OCI-LY7 (cell line): ENCODE measurements at regions not wholly inside any gene's neighbourhood (a gene's known extent, or its start where the extent isn't known, plus 50 kb on each side); places are given as distances from the start of the nearest gene placed in this dataset.

Experiments used
- BruUV-seq: library from RNA; stranded (reverse); fragments of 400-500 nt; replicated peaks from 2 replicates; lab custom pipeline; 2021; lab: Mats Ljungman, UMichigan
- CTCF ChIA-PET: fragments of 300-600 bp; sonication (Branson Sonifier 250); formaldehyde crosslinking; loops from one replicate; lab custom pipeline; 2022; ENCODE audit warnings: antibody characterized with exemption; ENCODE audit not compliant: unreplicated experiment; lab: Charles Lee
- POLR2A ChIA-PET: fragments of 300-600 bp; sonication (Branson Sonifier 250); formaldehyde crosslinking; loops from one replicate; lab custom pipeline; 2022; ENCODE audit warnings: antibody characterized with exemption; lab: Charles Lee
- DNase-seq: peaks from one replicate; pipeline ENCODE4 v3.0.0-alpha.2; 2015; ENCODE audit warnings: low spot score
- H2AFZ ChIP-seq: fragments of 200-600 bp; sonication (generic), shearing (Covaris generic); 2 replicates; pipeline ENCODE4 v1.6.1; 2014; ENCODE audit warnings: mild to moderate bottlenecking, antibody characterized with exemption, low read length, moderate library complexity
- H3K27ac ChIP-seq: fragments of 200-600 bp; sonication (generic); 2 replicates; pipeline ENCODE4 v1.5.1; 2014; ENCODE audit warnings: mixed run types, low read depth, mild to moderate bottlenecking, moderate library complexity, low read length, inconsistent platforms; ENCODE audit not compliant: poor library complexity, severe bottlenecking
- H3K36me3 ChIP-seq: fragments of 200-600 bp; sonication (generic); 2 replicates; pipeline ENCODE4 v1.6.1; 2014; ENCODE audit warnings: mild to moderate bottlenecking, antibody characterized with exemption, low read length, moderate library complexity, mixed read lengths; ENCODE audit not compliant: insufficient read depth
- H3K4me1 ChIP-seq: fragments of 200-600 bp; sonication (generic); 2 replicates; pipeline ENCODE4 v1.5.1; 2014; ENCODE audit warnings: mild to moderate bottlenecking, low read length; ENCODE audit not compliant: insufficient read depth, poor library complexity, severe bottlenecking
- H3K4me2 ChIP-seq: fragments of 200-600 bp; sonication (generic); 2 replicates; pipeline ENCODE4 v1.6.1; 2014; ENCODE audit warnings: mild to moderate bottlenecking, low read length
- H3K4me3 ChIP-seq: fragments of 200-600 bp; sonication (generic); 2 replicates; pipeline ENCODE4 v1.5.1; 2014; ENCODE audit warnings: mild to moderate bottlenecking, low read depth, low read length; ENCODE audit not compliant: poor library complexity, severe bottlenecking
- H3K79me2 ChIP-seq: fragments of 200-600 bp; sonication (generic); 2 replicates; pipeline ENCODE4 v1.6.1; 2016; ENCODE audit warnings: low read depth, mild to moderate bottlenecking, low read length, moderate library complexity, mixed read lengths; ENCODE audit not compliant: insufficient read depth
- H3K9me2 ChIP-seq: fragments of 200-600 bp; sonication (generic); 2 replicates; pipeline ENCODE4 v1.6.1; 2016; ENCODE audit warnings: mild to moderate bottlenecking, low read length, mixed read lengths; ENCODE audit not compliant: insufficient read depth
- H3K9me3 ChIP-seq: fragments of 200-600 bp; sonication (generic); 2 replicates; pipeline ENCODE4 v1.6.1; 2014; ENCODE audit warnings: mild to moderate bottlenecking, mixed run types, low read length, mixed read lengths
- H4K20me1 ChIP-seq: fragments of 200-600 bp; sonication (generic); 2 replicates; pipeline ENCODE4 v1.6.1; 2014; ENCODE audit warnings: mild to moderate bottlenecking, antibody characterized with exemption, low read length, moderate library complexity, mixed read lengths; ENCODE audit not compliant: insufficient read depth
- EZH2phosphoT487 ChIP-seq: fragments of 200-600 bp; sonication (generic); IDR thresholded peaks from 2 replicates; pipeline ENCODE4 v1.6.1; 2018; ENCODE audit warnings: low read depth, borderline replicate concordance, mild to moderate bottlenecking, mixed run types, antibody characterized with exemption, low read length, moderate library complexity, mixed read lengths
- intact Hi-C: fragments of 100-400 bp; cut with micrococcal nuclease; formaldehyde crosslinking; loops from one replicate; pipeline ENCODE4 v1.10.0; 2022; ENCODE audit not compliant: unreplicated experiment
- TF ChIP-seq, protein P1 (sequence below): fragments of 200-600 bp; sonication (generic); conservative IDR thresholded peaks from 2 replicates; pipeline ENCODE4 v1.5.1; 2014; ENCODE audit warnings: mild to moderate bottlenecking, antibody characterized with exemption, low read length, moderate library complexity, mixed read lengths

DNA sequence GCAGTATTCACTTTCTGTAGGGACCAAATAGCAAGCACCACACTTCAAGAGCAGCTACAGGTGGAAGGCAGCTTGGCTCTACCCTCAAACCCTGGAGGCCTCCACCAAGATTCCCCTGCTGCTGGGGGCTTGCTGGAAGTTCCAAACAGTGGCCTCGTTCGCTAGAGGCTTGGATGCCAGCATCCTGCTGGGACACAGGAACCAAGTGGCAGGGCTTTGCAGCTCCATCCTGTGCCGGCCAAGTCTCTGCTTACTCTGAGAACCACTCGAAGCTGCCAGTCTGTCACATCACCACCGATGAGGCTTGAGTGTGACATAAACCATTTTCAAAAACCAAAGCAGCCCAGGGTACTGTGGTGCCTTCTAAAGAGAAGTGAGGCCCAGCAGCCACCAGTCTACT lies 69.2 kb upstream of the UNC5B start:
- no peak for DNase-seq
- Histone ChIP-seq H2AFZ (no peak overlapping the region), H3K36me3 (no peaks in the 10 kb centered on the region), H3K4me1 (no peaks in the 10 kb centered on the region), H4K20me1 (no peaks in the 10 kb centered on the region), H3K9me2 (no peaks in the 10 kb centered on the region), H3K79me2 (no peaks in the 10 kb centered on the region), H3K27ac (no peak overlapping the region), H3K9me3 (no peaks in the 10 kb centered on the region), H3K4me3 (no peak overlapping the region), H3K4me2 (no peak overlapping the region)
- intact Hi-C loops, result no loop called here
- POLR2A ChIA-PET, result interaction anchor here (0.6 kb wide), 1 partner anchor 174 kb away, joined by 3 read pairs; no protein-coding TSS in a partner anchor
- no TSS peak for BruUV-seq
- CTCF ChIA-PET, result no interaction called here
- TF ChIP-seq, protein P1, sequence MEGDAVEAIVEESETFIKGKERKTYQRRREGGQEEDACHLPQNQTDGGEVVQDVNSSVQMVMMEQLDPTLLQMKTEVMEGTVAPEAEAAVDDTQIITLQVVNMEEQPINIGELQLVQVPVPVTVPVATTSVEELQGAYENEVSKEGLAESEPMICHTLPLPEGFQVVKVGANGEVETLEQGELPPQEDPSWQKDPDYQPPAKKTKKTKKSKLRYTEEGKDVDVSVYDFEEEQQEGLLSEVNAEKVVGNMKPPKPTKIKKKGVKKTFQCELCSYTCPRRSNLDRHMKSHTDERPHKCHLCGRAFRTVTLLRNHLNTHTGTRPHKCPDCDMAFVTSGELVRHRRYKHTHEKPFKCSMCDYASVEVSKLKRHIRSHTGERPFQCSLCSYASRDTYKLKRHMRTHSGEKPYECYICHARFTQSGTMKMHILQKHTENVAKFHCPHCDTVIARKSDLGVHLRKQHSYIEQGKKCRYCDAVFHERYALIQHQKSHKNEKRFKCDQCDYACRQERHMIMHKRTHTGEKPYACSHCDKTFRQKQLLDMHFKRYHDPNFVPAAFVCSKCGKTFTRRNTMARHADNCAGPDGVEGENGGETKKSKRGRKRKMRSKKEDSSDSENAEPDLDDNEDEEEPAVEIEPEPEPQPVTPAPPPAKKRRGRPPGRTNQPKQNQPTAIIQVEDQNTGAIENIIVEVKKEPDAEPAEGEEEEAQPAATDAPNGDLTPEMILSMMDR, result no peak
- TF ChIP-seq EZH2phosphoT487, result no peak

DNA sequence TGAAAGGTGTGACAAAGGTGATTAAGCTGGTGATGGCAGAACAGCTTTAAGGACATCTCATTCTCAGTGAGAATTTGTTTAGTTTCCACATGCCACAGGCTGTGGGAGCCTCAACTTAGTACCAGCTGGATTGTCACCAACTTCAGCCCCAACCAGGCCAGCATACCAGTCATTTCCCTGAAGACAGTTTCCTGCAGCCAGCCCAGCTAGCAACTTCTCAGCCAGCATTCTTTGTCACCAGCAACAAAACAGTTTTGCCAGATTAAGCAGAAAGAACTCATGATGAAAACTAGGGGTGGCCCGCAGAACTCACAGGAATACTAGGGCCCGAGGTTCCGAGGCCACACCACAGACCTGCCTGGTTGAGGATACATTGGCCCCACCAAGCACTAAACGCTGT lies 68.8 kb upstream of the UNC5B start:
- H3K9me2 ChIP-seq, result no peaks in the 10 kb centered on the region
- H3K9me3 ChIP-seq, result no peaks in the 10 kb centered on the region
- no peaks in the 10 kb centered on the region for H4K20me1 ChIP-seq
- no peaks in the 10 kb centered on the region for H3K4me1 ChIP-seq
- no peak overlapping the region for H2AFZ ChIP-seq
- H3K4me2 ChIP-seq, result no peak overlapping the region
- no peaks in the 10 kb centered on the region for H3K79me2 ChIP-seq
- BruUV-seq, result no TSS peak
- POLR2A ChIA-PET, result interaction anchor here (0.6 kb wide), 1 partner anchor 174 kb away, joined by 3 read pairs; no protein-coding TSS in a partner anchor
- H3K27ac ChIP-seq, result no peak overlapping the region
- CTCF ChIA-PET, result no interaction called here
- intact Hi-C loops, result no loop called here
- no peak overlapping the region for H3K4me3 ChIP-seq
- DNase-seq, result no peak
- H3K36me3 ChIP-seq, result no peaks in the 10 kb centered on the region
- TF ChIP-seq EZH2phosphoT487, result no peak
- TF ChIP-seq, protein P1, result no peak

DNA sequence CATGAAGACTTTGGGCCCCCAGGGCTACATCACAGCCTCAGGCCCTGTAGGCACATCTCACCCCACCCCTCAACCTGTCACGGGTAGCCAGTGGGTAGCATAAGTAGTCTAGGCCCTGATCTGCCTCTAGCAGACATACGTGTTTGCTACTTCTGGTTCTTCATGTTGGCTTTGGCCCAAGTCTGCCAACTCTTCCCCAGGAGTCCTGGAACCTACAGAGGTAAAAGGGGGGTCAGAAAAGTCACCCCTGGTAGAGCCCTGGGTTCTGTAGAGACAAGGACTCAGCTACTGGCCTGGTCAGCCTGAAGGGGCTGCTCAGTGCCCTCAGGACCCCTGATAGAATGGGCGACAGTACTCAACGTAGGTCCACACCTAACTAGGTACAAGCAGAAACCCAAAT lies 67.5 kb upstream of the UNC5B start:
- Histone ChIP-seq H3K9me3 (no peaks in the 10 kb centered on the region), H4K20me1 (no peaks in the 10 kb centered on the region), H3K4me1 (no peaks in the 10 kb centered on the region), H3K79me2 (no peaks in the 10 kb centered on the region), H3K9me2 (no peaks in the 10 kb centered on the region), H2AFZ (no peak overlapping the region), H3K4me3 (no peak overlapping the region), H3K36me3 (no peaks in the 10 kb centered on the region), H3K4me2 (no peak overlapping the region), H3K27ac (no peak overlapping the region)
- CTCF ChIA-PET, result no interaction called here
- TF ChIP-seq, protein P1, result no peak
- no peak for TF ChIP-seq EZH2phosphoT487
- no peak for DNase-seq
- intact Hi-C loops, result no loop called here
- no TSS peak for BruUV-seq
- POLR2A ChIA-PET, result no interaction called here
